ENCODE measurements at regions not wholly inside any gene's neighbourhood (a gene's known extent, or its start where the extent isn't known, plus 50 kb on each side); places are given as distances from the start of the nearest gene placed in this dataset.

DNA sequence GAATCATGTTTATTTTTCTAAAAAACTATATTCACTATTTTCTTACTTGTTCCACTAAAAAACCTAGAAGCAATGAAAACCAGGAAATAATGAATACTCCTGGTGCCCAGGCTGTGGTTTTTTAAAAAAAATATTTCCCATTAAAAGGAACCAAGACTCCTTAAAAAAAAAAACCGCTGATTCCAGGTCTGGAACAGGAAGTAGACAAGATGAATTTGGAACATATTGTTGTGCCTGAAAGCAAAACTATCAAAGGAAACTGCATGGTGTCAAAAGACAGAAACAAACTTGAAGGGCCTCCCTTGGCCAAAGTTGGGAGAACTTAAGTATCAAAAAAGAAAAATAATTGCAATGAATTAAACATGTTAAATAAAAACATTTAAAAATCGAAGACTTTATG lies 245.3 kb upstream of the P2RY1 start:
- ChIA-PET CTCF (interaction anchor here (1.4 kb wide), 1 partner anchor 14 kb away, joined by 4 read pairs; no protein-coding TSS in a partner anchor), POLR2A (no interaction called here), SMC1A (ENCODE audit: uncharacterized antibody, unreplicated experiment) (interaction anchor here (1.0 kb wide), 1 partner anchor 14 kb away, joined by 7 read pairs; no protein-coding TSS in a partner anchor), RAD21 (ENCODE audit: unreplicated experiment) (no interaction called here)
- DNase-seq (ENCODE audit: low read depth, low spot score) (no peak), ATAC-seq (no peak), FAIRE-seq (no peak)
- Histone ChIP-seq H3K36me3 (ENCODE audit: control insufficient read depth in 2 of 2, insufficient read depth in 2 of 2, low read length in 1 of 2) (no peaks in the 10 kb centered on the region), H3K9ac (ENCODE audit: control insufficient read depth, insufficient read depth, low read length) (no peak overlapping the region), H3K4me3 (no peak overlapping the region), H3K4me1 (ENCODE audit: control insufficient read depth, insufficient read depth, low read length) (no peaks in the 10 kb centered on the region), H2AFZ (ENCODE audit: control insufficient read depth, low read depth, low read length) (no peak overlapping the region), H3K9me3 (replicated peaks; ENCODE audit: control insufficient read depth, insufficient read depth, low read length) (no peaks in the 10 kb centered on the region), H3K27ac (ENCODE audit: control insufficient read depth, insufficient read depth) (no peak overlapping the region), H3K4me2 (ENCODE audit: control insufficient read depth, insufficient read depth) (no peak overlapping the region), H3K27me3 (replicated peaks in 1 of 2; ENCODE audit: control insufficient read depth in 2 of 2, insufficient read depth in 2 of 2, low read length in 1 of 2) (no peaks in the 10 kb centered on the region), H4K20me1 (ENCODE audit: control insufficient read depth, insufficient read depth) (no peaks in the 10 kb centered on the region), H3K79me2 (ENCODE audit: control insufficient read depth, insufficient read depth, low read length) (no peaks in the 10 kb centered on the region)
- 24% methylated on average over 2 of the region's 2 CpGs for WGBS (ENCODE audit: insufficient coverage, insufficient replicate concordance, low lambda C conversion rate, missing lambda C conversion rate)
- intact Hi-C loops (cut with micrococcal nuclease; ENCODE audit: unreplicated experiment), result no loop called here
- no TSS peak for BruUV-seq (replicated peaks)
- in situ Hi-C loops (cut with MboI), result no loop called here
- no peak for TF ChIP-seq ESRRA (IDR thresholded peaks at IDR 0.05; ENCODE audit: low read length)
- TF ChIP-seq LARP7 (IDR thresholded peaks at IDR 0.05), result no peak
- no peak for TF ChIP-seq HSF1 (IDR thresholded peaks at IDR 0.05; ENCODE audit: low read depth, low read length)
- TF ChIP-seq SMARCA5 (IDR thresholded peaks at IDR 0.05), result no peak
- TF ChIP-seq DPF2 (IDR thresholded peaks at IDR 0.05), result no peak
- TF ChIP-seq MYC (IDR thresholded peaks at IDR 0.05; ENCODE audit: insufficient read depth, insufficient read length, insufficient replicate concordance, low read length, severe bottlenecking), result no peak
- TF ChIP-seq TBL1XR1 (IDR thresholded peaks at IDR 0.05; ENCODE audit: low read depth, low read length), result no peak
- TF ChIP-seq ZNF622 (IDR thresholded peaks at IDR 0.05), result no peak
- no peak for TF ChIP-seq BCL11A (IDR thresholded peaks at IDR 0.05; ENCODE audit: low read depth, low read length)
- no peak for TF ChIP-seq SUPT20H (IDR thresholded peaks at IDR 0.05; ENCODE audit: borderline replicate concordance, control insufficient read depth, low read depth, low read length)
- no peak for TF ChIP-seq USF2 (IDR thresholded peaks at IDR 0.05; ENCODE audit: borderline replicate concordance, low read depth, low read length)
